ENCODE measurements at regions not wholly inside any gene's neighbourhood (a gene's known extent, or its start where the extent isn't known, plus 50 kb on each side); places are given as distances from the start of the nearest gene placed in this dataset.

GRCh38 chr7:136272934-136273333 is 295.8 kb upstream of the MTPN start:
- TF ChIP-seq POLR2A (IDR thresholded peaks at IDR 0.05) (no peak), POLR2AphosphoS5 (IDR thresholded peaks at IDR 0.05) (no peak)
